Smooth muscle cell (in vitro differentiated cells): ENCODE measurements at regions not wholly inside any gene's neighbourhood (a gene's known extent, or its start where the extent isn't known, plus 50 kb on each side); places are given as distances from the start of the nearest gene placed in this dataset.

ENCODE experiments used
- DNase-seq: peaks from one replicate; lab custom pipeline; 2025; ENCODE audit not compliant: unreplicated experiment; lab: John Stamatoyannopoulos, UW
- H2AFZ ChIP-seq: fragments of 200-600 bp; sonication (generic); 2 replicates; pipeline ENCODE4 v1.6.0; 2016; ENCODE audit warnings: antibody characterized with exemption, low read depth, mild to moderate bottlenecking
- H3F3A ChIP-seq: fragments of 200-600 bp; sonication (generic); 2 replicates; pipeline ENCODE4 v1.6.0; 2017; ENCODE audit warnings: antibody characterized with exemption, low read depth
- H3K27ac ChIP-seq: fragments of 200-600 bp; sonication (generic); 2 replicates; pipeline ENCODE4 v1.5.1; 2016; ENCODE audit warnings: low read depth, mild to moderate bottlenecking
- H3K27me3 ChIP-seq: fragments of 200-600 bp; sonication (generic); 2 replicates; pipeline ENCODE4 v1.6.1; 2016; ENCODE audit warnings: low read depth, mild to moderate bottlenecking
- H3K36me3 ChIP-seq: fragments of 200-600 bp; sonication (generic); 2 replicates; pipeline ENCODE4 v1.5.1; 2016; ENCODE audit warnings: low read depth
- H3K4me1 ChIP-seq: fragments of 200-600 bp; sonication (generic); 2 replicates; pipeline ENCODE4 v1.5.1; 2016; ENCODE audit warnings: low read depth
- H3K4me2 ChIP-seq: fragments of 200-600 bp; sonication (generic); 2 replicates; pipeline ENCODE4 v1.6.0; 2016; ENCODE audit warnings: mild to moderate bottlenecking
- H3K4me3 ChIP-seq: fragments of 200-600 bp; sonication (generic); 2 replicates; pipeline ENCODE4 v1.5.1; 2016; ENCODE audit warnings: mild to moderate bottlenecking
- H3K79me2 ChIP-seq: fragments of 200-600 bp; sonication (generic); 2 replicates; pipeline ENCODE4 v1.6.0; 2016; ENCODE audit warnings: low read depth, mild to moderate bottlenecking
- H3K9ac ChIP-seq: fragments of 200-600 bp; sonication (generic); 2 replicates; pipeline ENCODE4 v1.6.0; 2016; ENCODE audit warnings: low read depth
- H3K9me3 ChIP-seq: fragments of 200-600 bp; sonication (generic); replicated peaks from 2 replicates; pipeline ENCODE4 v1.5.1; 2016; ENCODE audit warnings: low read depth
- H4K20me1 ChIP-seq: fragments of 200-600 bp; sonication (generic); 2 replicates; pipeline ENCODE4 v1.6.0; 2016; ENCODE audit warnings: low read depth
- CTCF ChIP-seq: fragments of 200-600 bp; sonication (generic); IDR thresholded peaks from 2 replicates; pipeline ENCODE4 v1.5.1; 2017; ENCODE audit warnings: borderline replicate concordance, mild to moderate bottlenecking, antibody characterized with exemption; ENCODE audit not compliant: insufficient read depth, poor library complexity, severe bottlenecking
- WGBS: methylation state at CpG from one replicate; pipeline ENCODE4 v1.1.7; 2016; ENCODE audit warnings: low lambda C conversion rate; 5-methylcytosine and 5-hydroxymethylcytosine counted together

DNA sequence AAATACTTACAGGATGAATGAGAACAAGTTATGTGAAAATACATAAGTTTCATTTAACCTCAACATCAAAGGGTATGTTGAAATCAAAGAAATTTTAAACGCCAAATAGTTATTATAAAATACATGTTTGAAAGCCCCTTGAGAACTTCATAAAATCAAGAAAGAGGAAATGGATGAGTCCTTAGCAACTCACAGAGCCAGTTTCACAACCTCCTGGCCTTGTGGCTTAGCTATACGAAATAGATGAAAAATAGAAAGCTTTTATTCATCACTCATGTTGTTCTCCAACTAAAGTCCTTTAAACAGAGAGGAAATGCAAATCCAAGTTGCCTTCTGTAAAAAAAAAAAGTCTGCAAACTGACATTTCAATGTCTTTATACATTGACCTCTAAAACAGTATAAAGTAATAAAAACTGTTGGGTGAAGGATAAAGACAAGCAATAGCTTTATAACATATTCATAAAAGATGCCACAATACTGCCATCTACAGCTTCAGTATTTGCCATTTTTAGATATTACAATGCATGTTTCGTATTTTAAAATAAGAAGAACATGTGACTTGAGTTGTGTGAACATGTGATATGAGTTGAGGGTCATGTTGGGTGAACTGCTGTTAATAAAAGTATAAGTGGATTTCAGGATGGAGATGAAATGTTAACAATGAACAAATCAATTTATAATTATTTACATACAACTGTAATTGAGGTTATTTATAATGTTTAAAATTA is 847.8 kb downstream of the MRPL39 start:
- H3K79me2 ChIP-seq = no peaks in the 10 kb centered on the region
- no peak for TF ChIP-seq CTCF
- no peaks in the 10 kb centered on the region for H3K9me3 ChIP-seq
- H3K4me1 ChIP-seq = no peaks in the 10 kb centered on the region
- no peaks in the 10 kb centered on the region for H3K36me3 ChIP-seq
- H3F3A ChIP-seq = no peaks in the 10 kb centered on the region
- H3K9ac ChIP-seq = no peak overlapping the region
- H3K4me2 ChIP-seq = no peak overlapping the region
- H3K27me3 ChIP-seq = no peaks in the 10 kb centered on the region
- no peak overlapping the region for H2AFZ ChIP-seq
- DNase-seq = no peak
- H3K4me3 ChIP-seq = no peak overlapping the region
- H3K27ac ChIP-seq = no peak overlapping the region
- H4K20me1 ChIP-seq = no peaks in the 10 kb centered on the region
- 67% methylated on average over 3 of the region's 3 CpGs for WGBS

DNA sequence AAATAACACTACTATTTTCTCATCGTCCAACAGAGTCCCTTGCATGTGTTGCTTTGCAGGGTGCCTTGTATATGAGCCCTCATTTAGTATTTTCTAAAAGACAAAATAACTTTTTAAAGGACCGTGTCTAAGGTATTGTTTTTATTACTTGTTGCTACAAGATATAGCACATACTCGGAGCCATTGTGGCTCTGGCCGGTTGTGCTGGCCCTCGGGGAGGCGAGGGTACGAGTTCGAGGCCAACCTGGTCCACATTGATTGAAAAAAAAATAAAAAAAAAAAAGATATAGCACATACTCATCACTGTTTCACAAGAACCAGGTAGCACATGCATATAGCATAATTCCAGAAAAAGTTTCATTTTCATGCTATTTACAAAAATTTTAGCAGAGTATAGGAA is 869.2 kb downstream of the MRPL39 start:
- H3K79me2 ChIP-seq = no peaks in the 10 kb centered on the region
- 80% methylated on average over 8 of the region's 8 CpGs for WGBS
- no peak overlapping the region for H3K9ac ChIP-seq
- no peaks in the 10 kb centered on the region for H4K20me1 ChIP-seq
- no peak overlapping the region for H3K4me3 ChIP-seq
- no peaks in the 10 kb centered on the region for H3K27me3 ChIP-seq
- no peak for TF ChIP-seq CTCF
- no peak for DNase-seq
- no peaks in the 10 kb centered on the region for H3K36me3 ChIP-seq
- H3K27ac ChIP-seq = no peak overlapping the region
- H3K4me1 ChIP-seq = no peaks in the 10 kb centered on the region
- H3F3A ChIP-seq = no peaks in the 10 kb centered on the region
- no peak overlapping the region for H2AFZ ChIP-seq
- peaks cover 4% of the 10 kb centered on the region for H3K9me3 ChIP-seq
- H3K4me2 ChIP-seq = no peak overlapping the region

GRCh38 chr21:24737296-24737850 is 869.9 kb downstream of the MRPL39 start:
- H3K4me1 ChIP-seq = no peaks in the 10 kb centered on the region

More at GRCh38 chr21:24737296-24737850, 869.9 kb downstream of the MRPL39 start:
- H4K20me1 ChIP-seq = no peaks in the 10 kb centered on the region
- no peak overlapping the region for H3K4me3 ChIP-seq
- no peaks in the 10 kb centered on the region for H3K27me3 ChIP-seq
- DNase-seq = no peak
- H3K36me3 ChIP-seq = no peaks in the 10 kb centered on the region
- H3K27ac ChIP-seq = no peak overlapping the region
- no peaks in the 10 kb centered on the region for H3K79me2 ChIP-seq
- H3K4me2 ChIP-seq = no peak overlapping the region
- peaks cover 4% of the 10 kb centered on the region for H3K9me3 ChIP-seq
- TF ChIP-seq CTCF = no peak
- H3F3A ChIP-seq = no peaks in the 10 kb centered on the region
- H2AFZ ChIP-seq = no peak overlapping the region
- H3K9ac ChIP-seq = no peak overlapping the region
- WGBS = 68% methylated on average over 5 of the region's 5 CpGs
